Prostate gland (tissue), 2 donors: ENCODE measurements at regions not wholly inside any gene's neighbourhood (a gene's known extent, or its start where the extent isn't known, plus 50 kb on each side); places are given as distances from the start of the nearest gene placed in this dataset.

Source experiments
- DNase-seq: peaks from one replicate; pipeline ENCODE4 v3.0.0-alpha.2; 2019; ENCODE audit warnings: low spot score
- H3K27ac ChIP-seq, 2 donors: fragments of 200-600 bp; sonication (generic); 2 replicates each; pipeline ENCODE4 v1.5.1; 2017 to 2019
- H3K27me3 ChIP-seq: fragments of 200-600 bp; sonication (generic); replicated peaks from 2 replicates; pipeline ENCODE4 v1.5.1; 2019; ENCODE audit not compliant: insufficient read depth
- H3K36me3 ChIP-seq, 2 donors: fragments of 200-600 bp; sonication (generic); 1 replicate in 1 of 2; 2 replicates in 1 of 2; pipeline versions ENCODE4 v1.5.1 to v1.8.1; 2017 to 2019
- H3K4me1 ChIP-seq: fragments of 200-600 bp; sonication (generic); replicated peaks from 2 replicates; pipeline ENCODE4 v1.5.1; 2019
- H3K4me3 ChIP-seq, 2 donors: fragments of 200-600 bp; sonication (generic); 2 replicates each; pipeline ENCODE4 v1.5.1; 2017 to 2019
- H3K9me3 ChIP-seq: fragments of 200-600 bp; sonication (generic); 2 replicates; pipeline ENCODE4 v1.5.1; 2017
- CTCF ChIP-seq, 4 experiments: fragments of 200-600 bp in 2 of 4; fragments of 450-650 bp in 2 of 4; sonication (generic) in 2 of 4; IDR thresholded peaks; 1 replicate in 3 of 4; 2 replicates in 1 of 4; pipeline ENCODE4 v1.5.1; 2016 to 2019; ENCODE audit warnings: antibody characterized with exemption in 4 of 4, mild to moderate bottlenecking in 2 of 4, moderate library complexity in 2 of 4
- POLR2A ChIP-seq: fragments of 450-650 bp; IDR thresholded peaks from one replicate; pipeline ENCODE4 v1.6.1; 2016; ENCODE audit warnings: antibody characterized with exemption, mild to moderate bottlenecking
- POLR2AphosphoS5 ChIP-seq: sonication (generic); formaldehyde crosslinking; IDR thresholded peaks from one replicate; pipeline ENCODE4 v1.6.1; 2017; ENCODE audit warnings: antibody characterized with exemption
- WGBS: methylation state at CpG from one replicate; pipeline ENCODE4 v1.1.5; 2018; 5-methylcytosine and 5-hydroxymethylcytosine counted together
- intact Hi-C: fragments of 100-400 bp; cut with DNase I; formaldehyde crosslinking; loops from one replicate; pipeline ENCODE4 v1.14.2; 2022

- no peak for TF ChIP-seq CTCF (IDR thresholded peaks at IDR 0.05)
- TF ChIP-seq POLR2AphosphoS5 = no peak
- 91% methylated on average over 5 of the region's 5 CpGs for WGBS
- intact Hi-C loops = no loop called here
Measured at GRCh38 chr18:2183432-2183831, 387.9 kb downstream of the METTL4 start.

GRCh38 chr18:2186967-2187366, 384.3 kb downstream of the METTL4 start:
- no peak for TF ChIP-seq POLR2A
- TF ChIP-seq POLR2AphosphoS5 = no peak
- no peak for TF ChIP-seq CTCF (IDR thresholded peaks at IDR 0.05)
- intact Hi-C loops = no loop called here
- no peaks in the 10 kb centered on the region for H3K4me1 ChIP-seq
- no peaks in the 10 kb centered on the region for H3K9me3 ChIP-seq
- no peak overlapping the region for H3K4me3 ChIP-seq
- DNase-seq = no peak
- H3K27ac ChIP-seq = no peak overlapping the region
- no peaks in the 10 kb centered on the region for H3K27me3 ChIP-seq
- H3K36me3 ChIP-seq = no peaks in the 10 kb centered on the region
- 51% methylated on average over 1 of the region's 1 CpG for WGBS

More at GRCh38 chr18:2183432-2183831, 387.9 kb downstream of the METTL4 start:
- Histone ChIP-seq H3K4me3 (no peak overlapping the region), H3K36me3 (no peaks in the 10 kb centered on the region), H3K27ac (no peak overlapping the region), H3K27me3 (no peaks in the 10 kb centered on the region), H3K4me1 (no peaks in the 10 kb centered on the region), H3K9me3 (no peaks in the 10 kb centered on the region)
- DNase-seq = no peak

GRCh38 chr18:2188258-2188657, 383.0 kb downstream of the METTL4 start:
- 75% methylated on average over 1 of the region's 1 CpG for WGBS
- DNase-seq = no peak
- TF ChIP-seq POLR2A (no peak), CTCF (IDR thresholded peaks at IDR 0.05) (no peak), POLR2AphosphoS5 (no peak)
- H3K27me3 ChIP-seq = no peaks in the 10 kb centered on the region
- no peaks in the 10 kb centered on the region for H3K9me3 ChIP-seq
- no peaks in the 10 kb centered on the region for H3K4me1 ChIP-seq
- H3K27ac ChIP-seq = no peak overlapping the region
- H3K36me3 ChIP-seq = no peaks in the 10 kb centered on the region
- H3K4me3 ChIP-seq = no peak overlapping the region
- intact Hi-C loops = no loop called here

GRCh38 chr18:2191180-2191790, 380.0 kb downstream of the METTL4 start:
- Histone ChIP-seq H3K36me3 (no peaks in the 10 kb centered on the region), H3K27me3 (no peaks in the 10 kb centered on the region), H3K4me3 (no peak overlapping the region), H3K9me3 (no peaks in the 10 kb centered on the region), H3K4me1 (no peaks in the 10 kb centered on the region), H3K27ac (no peak overlapping the region)
- TF ChIP-seq POLR2A (no peak), CTCF (IDR thresholded peaks at IDR 0.05) (no peak), POLR2AphosphoS5 (no peak)
- no peak for DNase-seq
- intact Hi-C loops = no loop called here
- WGBS = 82% methylated on average over 3 of the region's 3 CpGs

- Histone ChIP-seq H3K4me1 (no peaks in the 10 kb centered on the region), H3K4me3 (no peak overlapping the region), H3K27ac (no peak overlapping the region), H3K27me3 (no peaks in the 10 kb centered on the region), H3K9me3 (no peaks in the 10 kb centered on the region), H3K36me3 (no peaks in the 10 kb centered on the region)
- TF ChIP-seq POLR2A (no peak), CTCF (IDR thresholded peaks at IDR 0.05) (no peak), POLR2AphosphoS5 (no peak)
- DNase-seq = no peak
- 94% methylated on average over 4 of the region's 4 CpGs for WGBS
- intact Hi-C loops = no loop called here
Measured at GRCh38 chr18:2192562-2192961, 378.7 kb downstream of the METTL4 start.
